ENCODE measurements at regions not wholly inside any gene's neighbourhood (a gene's known extent, or its start where the extent isn't known, plus 50 kb on each side); places are given as distances from the start of the nearest gene placed in this dataset.

DNA sequence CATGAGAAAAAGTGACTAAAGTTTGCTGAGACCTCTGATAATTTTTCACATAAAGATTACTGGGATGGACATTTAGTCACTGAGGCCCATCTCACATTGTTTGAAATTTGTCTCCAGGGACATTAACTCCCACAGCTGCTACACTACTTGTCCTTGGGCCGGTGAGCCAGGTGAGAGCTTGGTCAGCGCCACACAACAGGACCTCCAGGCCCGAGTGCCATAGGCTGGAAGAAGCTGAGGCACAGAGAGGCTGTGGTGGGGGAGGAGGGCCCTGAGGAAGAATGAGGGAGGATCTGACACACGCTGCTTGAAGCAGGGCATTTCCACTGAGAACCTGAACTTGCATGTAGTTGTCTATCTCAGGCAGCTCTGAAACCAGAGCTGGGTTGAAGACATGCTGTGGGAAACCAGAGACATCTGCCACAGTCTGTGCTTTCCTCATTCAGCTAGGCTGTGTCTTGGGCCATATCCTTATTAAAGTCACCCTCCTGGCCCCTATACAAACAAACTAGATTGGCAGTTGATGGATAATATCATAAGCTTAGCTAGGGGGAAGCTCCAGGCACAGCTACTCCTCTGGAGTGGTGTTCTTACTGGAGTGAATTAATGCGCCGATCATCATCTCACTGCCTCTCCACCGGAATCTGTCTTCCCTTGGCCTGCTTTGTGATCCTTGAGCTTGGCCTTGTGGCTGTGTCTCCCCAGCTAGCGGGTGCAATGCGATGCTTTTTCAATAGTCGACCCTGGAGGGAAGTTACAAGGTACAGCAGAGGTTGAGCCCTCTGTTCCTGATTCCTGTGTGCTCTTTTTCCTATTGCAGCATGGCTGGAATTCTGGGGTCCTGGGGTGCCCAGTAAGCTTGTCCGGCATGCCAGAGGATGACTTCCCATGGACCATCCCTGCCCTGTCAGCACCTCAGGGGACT lies 225.3 kb upstream of the B3GAT1 start:
- TF ChIP-seq POLR2A (IDR thresholded peaks at IDR 0.05) = no peak
- TF ChIP-seq CTCF (IDR thresholded peaks at IDR 0.05) = no peak

Measured in adrenal gland (tissue), 5 donors.